NCI-H2171 treated with DMSO at 0.1 percent for 48 hours (cell line): ENCODE measurements at regions not wholly inside any gene's neighbourhood (a gene's known extent, or its start where the extent isn't known, plus 50 kb on each side); places are given as distances from the start of the nearest gene placed in this dataset.
"Not testable (repeated sequence)": the region's sequence is repeated elsewhere in the genome, so short reads cannot be mapped to it uniquely, and the experiment has no call there.

Experiments used
- DNase-seq: peaks from one replicate; lab custom pipeline; 2025; lab: John Stamatoyannopoulos, UW

DNA sequence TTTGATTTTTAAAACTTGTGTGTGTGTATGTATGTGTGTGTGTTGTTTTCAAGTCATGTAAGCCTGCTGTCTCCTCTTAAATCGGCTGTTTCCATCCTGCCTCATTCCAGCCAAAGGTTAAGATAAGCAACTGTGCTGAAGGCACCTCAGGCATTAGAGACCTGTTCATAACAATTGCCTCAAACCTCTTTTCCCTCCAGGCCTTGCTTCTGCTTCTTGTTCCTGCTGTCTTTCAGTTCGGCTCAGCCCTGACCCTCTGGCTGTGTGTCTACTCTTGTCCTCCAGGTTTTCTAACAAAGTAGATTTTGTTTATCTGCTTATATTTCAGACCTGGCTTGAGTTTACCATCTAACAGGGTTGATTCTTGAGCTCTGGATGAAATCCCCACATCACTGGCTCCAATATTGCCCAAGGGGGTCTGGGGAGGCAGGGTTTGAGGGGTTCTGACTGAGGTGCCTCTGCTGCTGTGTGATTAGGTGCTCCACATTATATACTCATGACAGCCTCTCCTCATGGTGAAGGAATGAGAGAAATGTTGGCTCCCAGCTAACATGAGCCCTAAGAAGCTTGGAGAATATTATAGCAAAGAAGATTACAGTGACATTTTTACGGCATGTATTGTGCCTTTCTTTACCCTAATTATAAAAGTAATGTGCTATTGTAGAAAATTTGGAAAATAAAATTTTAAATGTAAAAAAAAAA is 229.7 kb upstream of the PIK3R1 start:
- no peak for DNase-seq

DNA sequence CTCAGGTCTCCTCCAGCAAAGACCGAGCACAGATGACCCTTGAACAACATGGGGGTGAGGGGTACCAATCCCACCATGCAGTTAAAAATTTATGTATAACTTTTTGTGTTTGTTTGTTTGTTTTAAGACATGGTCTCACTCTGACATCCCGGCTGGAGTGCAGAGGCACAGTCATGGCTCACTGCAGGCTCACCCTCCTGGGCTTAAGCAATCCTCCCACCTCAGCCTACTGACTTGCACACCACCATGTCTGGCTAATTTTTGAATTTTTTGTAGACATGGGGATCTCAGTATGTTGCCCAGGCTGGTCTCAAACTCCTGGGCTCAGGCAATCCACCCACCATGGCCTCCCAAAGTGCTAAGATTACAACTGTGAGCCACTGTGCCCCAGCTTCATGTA is 231.0 kb upstream of the PIK3R1 start:
- no peak for DNase-seq

DNA sequence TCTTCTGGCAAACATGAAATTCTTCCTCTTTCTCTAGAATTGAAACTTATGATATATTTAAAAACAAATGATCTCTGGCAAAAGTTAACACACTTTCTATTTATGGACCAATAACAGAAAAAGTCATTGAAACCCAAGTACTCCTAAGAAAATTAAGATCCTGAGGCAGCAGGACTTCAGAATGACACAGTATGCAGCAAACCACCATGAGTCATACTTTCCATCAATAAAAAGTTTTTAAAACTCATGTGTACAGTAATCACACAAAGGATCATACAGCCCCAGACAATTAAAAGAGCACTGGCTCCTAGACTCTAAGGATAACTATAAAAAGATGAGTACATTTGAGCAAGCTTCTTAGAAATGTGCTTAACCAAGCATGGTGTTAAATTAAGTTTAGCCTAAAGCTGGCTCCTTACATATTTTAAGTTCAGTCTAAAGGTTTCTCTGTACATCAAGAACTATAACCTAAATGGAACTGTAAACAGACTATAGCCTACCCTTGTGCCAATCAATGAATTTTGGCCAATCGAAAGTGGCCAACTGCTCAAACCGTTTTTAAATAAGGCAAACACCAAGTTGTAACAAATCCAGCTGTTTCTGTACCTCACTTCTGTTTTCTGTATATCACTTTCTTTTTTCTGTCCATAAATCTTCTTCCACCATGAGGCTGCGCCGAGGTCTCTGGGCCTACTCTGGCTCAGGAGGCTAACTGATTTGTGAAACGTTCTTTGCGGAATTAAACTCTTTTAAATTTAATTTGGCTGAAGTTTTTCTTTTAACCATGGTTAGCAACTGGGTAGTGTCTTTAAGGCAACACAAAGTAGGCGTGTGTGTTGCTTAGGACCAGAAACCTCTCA is 232.1 kb upstream of the PIK3R1 start:
- DNase-seq: no peak

DNA sequence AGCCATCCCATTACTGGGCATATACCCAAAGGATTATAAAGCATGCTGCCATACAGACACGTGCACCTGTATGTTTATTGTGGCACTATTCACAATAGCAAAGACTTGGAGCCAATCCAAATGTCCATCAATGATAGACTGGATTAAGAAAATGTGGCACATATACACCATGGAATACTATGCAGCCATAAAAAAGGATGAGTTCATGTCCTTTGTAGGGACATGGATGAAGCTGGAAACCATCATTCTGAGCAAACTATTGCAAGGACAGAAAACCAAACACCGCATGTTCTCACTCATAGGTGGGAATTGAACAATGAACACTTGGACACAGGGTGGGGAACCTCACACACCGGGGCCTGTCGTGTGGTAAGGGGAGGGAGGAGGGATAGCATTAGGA is 233.4 kb upstream of the PIK3R1 start:
- not testable (repeated sequence) for DNase-seq

DNA sequence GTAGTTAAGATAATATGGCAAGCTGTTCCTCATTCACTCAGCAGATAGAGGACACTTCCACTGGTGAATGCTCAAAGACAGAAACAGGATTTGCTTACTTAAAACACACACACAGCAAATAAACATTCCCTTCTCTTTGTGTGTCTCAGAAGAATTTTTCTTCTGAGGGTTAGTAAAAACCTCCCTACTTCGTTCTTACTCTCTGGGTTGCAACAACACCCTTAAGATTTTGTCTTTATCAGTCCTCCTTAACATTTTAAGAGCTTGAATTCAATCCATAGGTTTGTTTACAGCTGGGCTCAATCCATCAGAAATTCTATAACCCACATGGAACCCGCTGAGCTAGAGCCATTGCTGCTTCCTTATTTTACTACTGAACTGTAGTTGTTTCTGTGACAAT is 237.4 kb upstream of the PIK3R1 start:
- no peak for DNase-seq

DNA sequence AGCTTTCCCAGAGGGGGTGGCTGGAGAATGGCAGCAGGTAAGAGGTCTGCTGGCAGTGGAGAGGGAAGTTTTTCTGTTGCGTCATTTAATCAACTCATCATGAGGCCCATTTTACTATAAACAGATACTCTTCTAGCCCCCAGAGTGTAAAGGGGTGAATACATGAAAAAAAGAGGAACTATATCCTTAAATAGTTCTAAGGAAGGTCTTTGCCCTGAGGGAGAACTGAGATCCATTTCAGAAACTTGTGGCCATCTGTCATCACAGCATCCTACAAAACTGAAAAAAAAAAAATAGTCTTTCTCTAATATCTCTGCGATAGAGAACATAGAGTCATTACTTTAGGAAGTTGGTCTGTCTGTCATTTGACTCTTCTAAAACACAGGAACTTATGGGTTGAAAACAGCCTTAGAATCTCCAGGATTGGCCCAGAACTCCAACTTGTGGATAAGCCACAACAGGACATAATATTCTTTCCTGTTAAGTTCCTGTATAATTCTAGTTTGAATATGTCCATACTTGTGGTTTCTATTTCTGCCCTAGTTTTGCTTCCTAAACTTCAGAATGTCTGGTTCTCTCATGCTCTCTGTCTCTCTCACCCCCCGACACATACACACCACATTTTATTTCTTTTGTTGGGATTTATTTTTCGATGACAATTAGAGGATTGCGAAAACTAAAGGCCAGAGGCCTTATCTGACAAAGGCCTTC is 238.5 kb upstream of the PIK3R1 start:
- DNase-seq: peak; percentile 12

DNA sequence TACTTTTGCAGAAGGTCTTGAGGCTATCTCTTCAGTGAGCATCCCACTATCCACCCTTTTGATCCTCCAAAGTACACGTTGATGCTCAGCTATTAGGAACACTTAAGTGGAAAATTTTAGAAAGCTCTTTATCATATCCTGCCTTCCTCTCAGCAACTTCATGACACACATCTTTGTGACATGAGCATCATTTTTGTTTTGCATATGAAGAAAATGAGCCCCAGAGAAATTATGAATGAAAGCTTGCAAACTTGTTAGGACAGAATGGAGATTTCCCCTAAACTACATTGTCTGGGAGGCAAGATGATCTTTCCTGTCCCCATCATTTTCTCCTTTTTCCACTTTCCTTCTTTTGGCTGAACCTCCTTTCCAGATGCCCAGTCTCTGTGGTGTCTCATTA is 239.4 kb upstream of the PIK3R1 start:
- no peak for DNase-seq

DNA sequence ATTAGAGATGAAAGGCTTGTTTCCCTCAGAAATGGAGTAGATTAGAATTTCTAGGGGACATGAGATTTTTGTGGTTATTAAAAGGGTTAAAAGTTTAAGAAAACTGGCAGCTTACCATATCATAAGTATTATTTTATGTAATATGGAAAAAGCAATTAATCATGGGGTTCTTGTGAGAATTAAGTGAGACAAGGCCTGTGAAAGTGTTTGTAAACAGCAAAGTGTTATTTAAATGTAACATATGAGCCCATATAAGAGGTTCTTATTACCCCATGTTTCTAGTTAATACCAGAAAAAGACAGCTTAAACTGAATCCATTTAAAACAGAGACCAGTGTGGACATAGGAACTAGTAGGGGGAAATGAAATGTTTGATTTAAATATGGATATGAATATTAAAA is 241.1 kb upstream of the PIK3R1 start:
- DNase-seq: no peak

DNA sequence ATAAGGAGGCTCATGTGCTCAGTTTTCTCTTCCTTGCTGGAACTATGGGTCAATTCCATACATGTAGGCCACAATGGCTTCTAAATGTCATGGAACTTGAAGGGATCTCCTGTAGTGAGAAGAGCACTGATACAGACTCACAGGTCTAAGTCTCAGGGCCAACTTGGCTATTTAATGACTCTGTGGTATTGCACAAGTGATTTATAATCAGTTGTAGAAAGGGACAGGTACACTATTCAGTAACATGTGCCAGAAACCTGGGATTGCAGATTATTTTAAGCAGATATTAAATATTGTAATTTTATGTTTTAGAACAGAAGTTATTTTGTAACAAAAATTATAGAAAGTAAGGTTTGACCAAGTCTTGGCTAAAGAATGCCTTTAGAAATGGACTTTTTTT is 241.5 kb upstream of the PIK3R1 start:
- no peak for DNase-seq

DNA sequence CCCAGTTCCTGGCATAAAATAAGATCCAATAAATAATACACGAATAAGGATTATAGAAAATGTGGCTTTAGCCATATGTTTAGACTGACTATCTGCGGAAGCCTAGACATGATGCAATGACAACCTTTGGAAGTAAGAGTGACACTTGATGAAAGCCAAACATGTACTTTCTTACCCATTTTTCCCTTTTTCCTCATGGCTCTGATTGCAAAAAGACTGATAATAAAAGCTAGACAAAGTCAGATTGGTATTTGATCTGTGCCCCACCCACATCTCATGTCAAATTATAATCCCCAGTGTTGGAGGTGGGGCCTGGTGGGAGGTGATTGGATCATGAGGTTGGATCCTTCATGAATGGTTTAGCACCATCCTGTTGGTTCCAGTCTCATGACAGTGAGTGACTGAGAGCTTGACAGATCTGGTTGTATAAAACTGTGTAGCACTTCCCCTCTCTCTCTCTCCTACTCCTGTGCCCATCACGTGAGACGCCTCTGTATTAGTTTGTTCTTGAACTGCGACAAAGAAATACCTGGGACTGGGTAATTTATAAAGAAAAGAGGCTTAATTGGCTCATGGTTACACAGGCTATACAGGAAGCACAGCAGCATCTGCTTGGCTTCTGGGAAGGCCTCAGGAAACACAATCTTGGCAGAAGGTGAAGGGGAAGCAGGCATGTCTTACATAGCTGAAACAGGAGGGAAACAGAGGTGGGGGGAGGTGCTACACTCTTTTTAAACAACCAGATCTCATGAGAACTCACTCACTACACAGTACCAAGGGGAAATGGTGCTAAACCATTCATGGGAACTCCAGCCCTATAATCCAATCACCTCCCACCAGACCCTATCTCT is 243.4 kb upstream of the PIK3R1 start:
- no peak for DNase-seq

DNA sequence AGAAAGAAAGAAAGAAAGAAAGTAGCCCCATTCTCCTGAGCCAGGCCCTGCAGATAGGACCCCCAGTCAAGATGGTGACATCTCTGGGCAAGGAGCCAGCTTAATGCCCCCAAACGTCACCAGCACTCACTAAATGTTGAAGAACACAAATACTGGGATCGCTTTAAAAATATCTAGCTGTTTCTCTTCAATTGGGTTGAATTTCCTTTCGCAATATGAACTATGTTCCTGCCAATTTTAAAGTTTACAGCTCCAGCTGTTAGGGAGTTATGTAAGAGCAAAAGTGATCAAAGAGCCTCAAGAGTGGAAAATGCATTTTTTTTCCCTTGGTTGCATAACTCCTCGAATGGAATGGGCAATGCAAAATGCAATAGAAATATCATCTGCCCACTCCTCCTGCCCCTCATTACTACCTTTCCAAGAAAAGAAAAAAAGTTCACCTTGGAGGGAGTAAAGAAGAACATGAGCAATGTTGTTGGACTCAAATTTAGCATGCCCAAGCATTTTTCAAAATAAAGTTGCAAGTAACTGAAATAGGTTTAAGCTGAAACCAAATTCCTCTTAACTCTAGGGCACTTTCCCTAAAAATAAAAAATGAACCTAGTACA is 244.2 kb upstream of the PIK3R1 start:
- DNase-seq: no peak

DNA sequence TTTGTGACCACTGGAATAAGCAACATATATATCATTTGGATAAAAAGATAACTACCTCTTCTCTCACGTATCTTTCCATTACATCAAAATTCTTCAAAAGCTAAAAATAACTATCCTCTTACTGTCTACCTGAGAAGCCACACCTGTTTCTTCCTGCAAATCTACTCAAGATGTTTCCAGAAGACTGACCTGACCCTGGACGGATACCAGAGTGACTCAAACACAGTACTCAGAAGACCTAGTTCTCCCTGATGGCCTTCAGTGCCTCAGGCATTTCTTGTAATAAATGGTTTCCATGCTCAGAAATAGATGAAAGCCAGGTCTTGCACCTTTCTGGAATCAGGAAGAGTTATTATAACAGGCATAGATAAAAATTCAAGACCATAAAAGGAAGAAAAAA is 245.9 kb upstream of the PIK3R1 start:
- no peak for DNase-seq

DNA sequence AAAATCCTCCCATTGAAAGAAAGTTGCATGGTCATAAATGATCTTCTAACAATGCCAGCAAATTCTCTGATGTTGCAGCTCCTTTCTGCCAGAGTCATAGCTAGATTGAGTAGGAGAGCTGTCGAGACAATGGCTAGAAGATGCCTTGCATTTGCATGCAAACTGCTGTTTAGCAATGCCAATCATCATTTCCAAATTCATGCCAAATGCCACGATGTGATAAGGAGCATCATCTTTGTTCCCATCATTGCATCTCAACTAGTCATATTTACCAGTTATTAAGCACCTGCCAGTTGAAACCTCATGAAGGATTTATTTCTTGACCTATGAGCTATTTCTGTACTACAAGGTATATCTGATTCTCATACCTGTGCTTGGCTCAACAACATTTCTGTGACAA is 246.4 kb upstream of the PIK3R1 start:
- no peak for DNase-seq

DNA sequence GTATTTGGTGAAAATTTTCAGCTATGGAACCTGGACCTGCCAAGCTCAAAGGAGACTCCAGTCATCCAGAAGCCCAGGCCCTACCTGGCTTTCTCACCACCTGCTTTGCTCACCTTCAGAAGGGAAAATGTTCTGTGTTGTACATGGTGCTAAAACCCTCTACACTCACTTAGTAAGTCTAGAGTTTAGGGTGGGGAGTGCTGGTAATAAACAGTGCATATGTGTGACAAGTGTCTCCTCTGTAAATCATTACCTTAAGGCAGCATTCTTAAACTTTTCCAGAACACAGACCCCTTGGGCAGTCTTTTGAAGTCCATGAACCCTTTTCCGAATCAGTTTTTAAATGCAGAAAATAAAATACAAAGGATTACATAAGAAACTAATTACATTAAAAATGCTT is 248.8 kb upstream of the PIK3R1 start:
- no peak for DNase-seq

DNA sequence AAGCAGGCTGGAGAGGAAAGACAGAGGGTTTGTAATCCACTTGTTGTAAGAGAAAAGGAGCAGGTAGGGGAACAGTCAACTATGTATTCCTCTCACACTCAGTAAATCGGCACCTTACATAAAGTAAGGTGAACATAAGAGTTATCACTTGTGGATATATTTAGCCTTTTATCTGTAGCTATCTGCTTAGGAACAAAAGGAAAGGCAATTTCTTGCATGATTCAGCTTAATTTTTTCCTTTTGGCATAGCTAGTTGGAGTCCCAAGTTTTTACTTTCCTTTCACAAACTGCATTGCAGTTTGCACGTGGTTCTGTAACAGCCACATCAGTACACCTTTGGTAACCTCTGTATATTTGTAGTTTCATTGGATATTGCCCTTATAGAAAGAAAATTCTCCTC is 250.9 kb upstream of the PIK3R1 start:
- DNase-seq: no peak

DNA sequence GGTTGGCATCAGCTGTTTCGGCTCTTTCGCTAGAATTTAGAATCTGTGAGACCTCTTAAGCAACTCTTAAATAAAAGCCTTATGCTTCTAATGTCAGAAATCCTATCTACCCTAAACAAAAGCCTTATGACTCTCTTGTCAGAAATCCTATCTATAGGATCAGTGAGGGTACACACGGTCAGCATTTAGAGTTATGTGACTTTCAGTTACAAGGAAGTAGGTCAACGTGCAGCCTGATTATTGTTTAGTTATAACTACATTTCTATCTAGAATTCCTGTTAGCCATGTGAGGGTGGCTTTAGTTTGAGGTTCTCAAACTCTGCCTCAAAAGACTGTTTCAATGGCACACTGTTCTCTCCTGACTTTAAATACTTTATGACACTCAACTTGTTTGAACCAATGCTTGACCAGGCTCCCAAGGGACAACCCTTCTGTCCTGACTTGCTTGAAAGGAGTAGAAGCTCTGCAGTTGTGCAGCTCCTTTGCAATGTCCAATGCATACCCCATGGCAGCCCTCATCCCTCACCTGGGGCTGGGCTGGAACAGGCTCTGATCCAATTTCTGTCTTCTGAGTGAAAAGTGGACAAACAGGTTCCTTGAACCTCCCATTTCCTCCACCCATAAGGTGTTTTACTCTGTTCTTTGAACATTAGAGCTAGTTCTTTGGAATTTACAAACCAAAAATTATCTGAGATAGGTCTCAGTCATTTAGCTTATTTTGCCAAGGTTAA is 251.6 kb upstream of the PIK3R1 start:
- no peak for DNase-seq

DNA sequence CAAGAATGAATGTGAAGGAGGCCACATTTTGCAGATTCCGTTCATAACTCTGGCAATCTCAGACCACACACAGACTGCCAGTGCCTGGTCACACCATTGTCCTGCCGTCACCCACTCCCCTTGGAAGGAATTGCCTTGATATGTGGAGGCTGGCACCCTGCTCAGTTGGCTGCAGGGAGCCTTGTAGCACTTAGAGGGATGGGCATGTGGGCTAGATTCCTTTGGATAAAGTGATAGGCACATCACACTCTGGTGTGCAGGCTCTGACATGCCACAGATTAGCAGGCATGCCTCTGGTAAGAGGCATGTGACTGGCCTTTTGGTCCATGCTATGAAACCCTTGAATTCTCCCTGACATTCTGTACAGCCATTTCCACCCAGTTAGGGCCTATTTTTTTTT is 254.6 kb upstream of the PIK3R1 start:
- DNase-seq: no peak

DNA sequence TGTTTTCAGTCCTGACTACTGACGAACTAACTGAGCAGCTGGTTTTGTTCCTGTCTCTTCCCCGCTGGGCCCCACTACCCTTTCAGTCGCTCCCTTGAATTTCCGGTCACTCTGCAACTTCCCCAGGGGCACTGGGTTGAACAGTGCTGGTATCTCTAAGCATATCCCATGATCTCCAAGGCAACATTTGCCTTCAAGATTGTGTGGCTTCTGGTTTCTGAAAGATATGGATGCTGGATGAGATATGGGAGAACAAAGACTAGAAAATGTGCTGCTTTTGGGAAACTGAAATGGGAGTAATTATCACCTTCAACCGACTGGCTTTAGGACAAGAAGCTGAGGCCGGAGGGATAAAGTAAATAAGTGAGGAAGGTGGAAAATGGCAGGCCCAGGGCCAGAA is 258.2 kb upstream of the PIK3R1 start:
- DNase-seq: no peak

DNA sequence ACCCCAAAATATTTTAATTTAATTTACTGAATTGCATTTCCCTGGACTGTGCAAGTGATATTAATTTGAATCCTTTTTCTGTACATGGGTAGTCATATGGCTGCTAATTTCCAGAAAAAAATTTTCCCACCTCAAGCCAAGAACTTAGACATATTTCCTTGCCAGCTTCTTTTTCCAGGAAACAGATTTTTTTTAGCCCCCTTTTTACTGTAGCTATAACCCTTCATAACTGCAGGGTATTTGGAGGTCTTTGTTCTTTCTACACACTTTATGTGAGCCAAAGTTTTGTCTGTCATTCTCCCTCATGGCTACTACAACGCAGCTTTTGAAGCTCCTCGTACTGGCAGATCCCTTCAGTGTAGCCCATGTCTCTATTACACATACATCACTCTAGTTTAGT is 261.2 kb upstream of the PIK3R1 start:
- DNase-seq: no peak

DNA sequence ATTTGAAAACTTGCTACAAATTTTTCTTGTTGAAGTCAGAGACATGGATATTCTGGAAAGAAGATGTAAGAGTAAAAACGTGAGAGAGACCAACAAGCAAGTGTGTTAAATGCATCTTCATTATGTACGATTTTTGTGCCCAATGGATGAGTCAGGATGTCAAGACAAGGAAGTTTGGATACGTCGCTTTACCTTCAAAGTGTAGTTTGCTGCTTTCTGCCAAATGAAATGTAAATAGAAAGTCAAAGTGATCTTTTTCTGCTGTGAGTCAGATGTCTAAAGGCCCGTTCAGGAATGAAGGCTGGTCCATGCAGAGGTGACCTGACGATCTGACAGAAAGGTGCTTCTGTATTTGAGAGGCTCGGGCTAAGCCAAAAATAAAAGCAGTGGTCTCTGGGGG is 273.1 kb upstream of the PIK3R1 start:
- no peak for DNase-seq
